Inferior parietal cortex (tissue), 1 donor: ENCODE measurements at regions not wholly inside any gene's neighbourhood (a gene's known extent, or its start where the extent isn't known, plus 50 kb on each side); places are given as distances from the start of the nearest gene placed in this dataset.

Experiments
- DNase-seq: peaks from one replicate; pipeline ENCODE4 v3.0.0-alpha.2; 2016; ENCODE audit errors: extremely low spot score

- DNase-seq: no peak
These were observed 106.5 kb upstream of the SLC4A7 start for GRCh38 chr3:27590437-27591298.

GRCh38 chr3:27589795-27590194 lies 105.6 kb upstream of the SLC4A7 start:
- DNase-seq: no peak

DNA sequence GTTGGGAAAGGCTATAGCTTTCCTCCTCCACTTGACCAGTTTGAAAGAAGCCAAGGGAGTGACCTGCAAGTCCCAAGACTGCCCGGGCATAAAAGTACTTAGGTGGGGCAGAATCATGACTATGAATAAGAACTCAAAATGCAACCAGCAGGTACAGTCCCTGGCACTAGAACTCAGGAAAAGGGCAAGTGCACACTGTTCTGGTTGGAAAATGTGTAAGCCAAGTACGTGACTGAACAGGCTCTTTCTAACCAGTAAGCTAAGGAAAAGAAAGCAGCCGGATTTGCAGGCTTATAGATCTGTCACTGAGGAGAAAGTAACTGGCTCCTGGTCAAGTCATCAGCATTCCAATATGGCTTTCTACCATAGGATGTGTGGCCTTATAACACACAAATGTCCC lies 101.2 kb upstream of the SLC4A7 start:
- DNase-seq: no peak

GRCh38 chr3:27584874-27585273 lies 100.7 kb upstream of the SLC4A7 start:
- no peak for DNase-seq

DNA sequence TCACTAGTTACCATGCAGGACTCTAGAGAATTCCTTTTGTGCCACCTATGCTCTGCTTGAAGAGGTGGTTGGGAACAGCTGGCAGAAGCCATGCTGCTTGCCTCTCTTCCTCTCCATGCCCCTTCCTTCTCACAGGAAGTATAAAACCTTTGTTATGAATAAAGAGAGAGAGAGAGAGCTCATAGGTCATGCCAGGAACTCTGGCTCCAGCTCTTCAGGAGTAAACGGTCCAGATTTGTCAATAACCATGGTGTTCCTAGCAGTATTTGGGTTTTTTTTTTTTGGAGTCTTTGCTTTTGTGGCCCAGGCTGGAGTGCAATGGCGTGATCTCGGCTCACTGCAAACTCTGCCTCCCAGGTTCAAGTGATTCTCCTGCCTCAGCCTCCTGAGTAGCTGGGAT lies 97.7 kb upstream of the SLC4A7 start:
- DNase-seq: no peak

- no peak for DNase-seq
These were observed 93.8 kb upstream of the SLC4A7 start for GRCh38 chr3:27578032-27578431.

DNA sequence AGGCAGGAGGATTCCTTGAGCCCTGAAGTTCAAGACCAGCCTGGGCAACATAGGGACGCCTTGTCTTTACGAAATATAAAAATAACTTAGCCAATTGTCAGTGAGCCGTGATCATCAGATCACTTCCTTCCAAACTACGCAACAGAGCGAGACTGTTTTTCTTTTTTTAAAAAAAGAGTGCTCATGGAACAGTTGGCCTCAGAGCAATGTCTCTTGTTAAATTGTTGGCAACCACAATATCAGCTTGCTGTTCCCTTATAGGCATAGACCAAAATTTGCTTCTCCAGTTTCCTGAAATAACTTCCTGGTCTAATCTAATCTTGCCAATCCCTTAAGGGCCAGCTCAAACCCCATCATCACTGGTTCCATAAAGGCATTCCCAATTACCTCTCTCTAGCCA lies 93.3 kb upstream of the SLC4A7 start:
- no peak for DNase-seq

GRCh38 chr3:27576171-27576570 lies 92.0 kb upstream of the SLC4A7 start:
- no peak for DNase-seq

DNA sequence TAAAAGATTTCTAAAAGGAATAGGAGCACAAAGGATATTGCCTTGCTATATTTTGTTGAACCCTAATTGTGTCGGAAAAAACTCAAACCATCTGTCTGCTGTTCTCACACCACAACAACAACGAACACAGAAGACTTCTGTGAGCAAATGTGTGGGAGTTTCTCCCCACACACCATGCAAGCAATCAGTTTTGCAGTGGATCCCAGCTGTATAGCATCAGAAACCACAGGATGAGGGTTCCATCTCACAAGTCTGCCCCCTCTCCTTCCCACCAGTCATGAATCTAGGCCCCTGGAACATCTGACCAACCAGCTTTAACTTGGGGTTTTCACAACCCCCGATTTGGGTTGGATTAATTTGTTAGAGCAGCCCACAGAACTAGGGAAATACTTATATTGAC lies 91.3 kb upstream of the SLC4A7 start:
- DNase-seq: no peak

DNA sequence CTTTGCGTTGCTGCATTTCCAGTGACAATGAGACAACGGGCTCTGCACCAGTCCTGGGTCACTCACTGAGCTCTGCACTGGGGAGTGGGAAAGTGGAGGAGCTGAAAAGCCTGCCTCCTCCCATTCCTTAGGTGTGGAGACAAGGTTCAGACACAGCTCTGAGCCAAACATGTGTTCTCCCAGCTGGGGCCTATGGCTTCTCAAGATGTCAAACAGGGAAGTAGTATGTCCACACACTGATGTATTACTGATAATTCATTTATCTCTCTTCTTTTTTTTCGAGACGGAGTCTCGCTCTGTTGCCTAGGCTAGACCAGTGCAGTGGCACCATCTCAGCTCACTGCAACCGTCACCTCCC lies 90.2 kb upstream of the SLC4A7 start:
- DNase-seq: no peak

GRCh38 chr3:27573780-27574437 lies 89.7 kb upstream of the SLC4A7 start:
- DNase-seq: no peak

GRCh38 chr3:27573138-27573537 lies 89.0 kb upstream of the SLC4A7 start:
- no peak for DNase-seq

DNA sequence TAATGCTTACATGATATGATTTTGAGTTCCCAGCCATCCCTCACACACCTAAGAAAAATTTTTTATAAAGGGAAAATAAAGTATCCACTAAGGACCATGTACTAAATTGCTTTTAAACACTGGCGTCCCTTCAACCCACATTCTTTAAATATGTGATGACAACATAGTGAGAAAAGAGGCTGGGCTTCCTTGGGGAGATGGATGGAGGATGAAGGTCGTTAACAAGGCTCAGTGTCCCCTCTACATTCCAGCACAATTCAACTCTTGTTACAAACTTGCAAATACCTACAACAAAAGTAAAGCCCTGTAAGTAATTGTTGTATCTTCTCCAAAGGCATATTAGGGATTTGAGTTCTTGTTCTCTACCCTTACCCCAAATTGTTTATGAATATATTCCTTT lies 87.2 kb upstream of the SLC4A7 start:
- DNase-seq: no peak

GRCh38 chr3:27570421-27571106 lies 86.4 kb upstream of the SLC4A7 start:
- no peak for DNase-seq

DNA sequence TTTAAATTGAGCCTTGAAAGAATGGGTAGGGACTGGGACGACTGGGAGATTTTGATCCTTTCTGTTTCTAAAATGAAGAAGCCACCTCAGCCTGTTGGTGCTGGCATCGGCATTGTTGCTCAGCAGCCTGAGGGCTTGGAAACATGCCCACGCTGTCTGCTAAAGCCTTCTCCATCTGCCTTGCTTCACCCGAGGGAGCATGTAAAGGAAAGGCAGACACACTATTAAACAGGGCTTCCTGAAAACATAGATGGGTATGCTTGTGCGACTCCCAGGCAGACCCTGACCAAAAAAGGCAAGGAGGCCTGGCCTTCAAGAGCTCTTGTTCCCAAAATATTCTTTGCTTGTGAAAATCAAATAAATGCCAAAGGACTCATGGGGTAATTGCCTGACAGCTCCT lies 84.2 kb upstream of the SLC4A7 start:
- DNase-seq: no peak

DNA sequence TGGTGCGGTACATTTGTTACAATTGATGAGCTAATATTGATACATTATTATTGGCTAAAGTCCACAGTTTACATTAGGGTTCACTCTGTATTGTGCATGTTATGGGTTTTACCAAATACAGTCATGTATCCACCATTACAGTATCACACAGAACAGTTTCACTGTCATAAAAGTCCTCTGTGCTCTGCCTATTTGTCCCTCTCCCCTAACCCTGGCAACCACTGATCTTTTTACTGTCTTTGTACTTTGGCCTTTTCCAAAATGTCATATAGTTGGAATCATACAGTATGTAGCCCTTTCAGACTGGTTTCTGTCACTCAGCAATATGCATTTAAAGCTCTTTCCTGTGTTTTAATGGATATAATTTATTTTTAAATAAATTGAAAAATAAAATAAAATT lies 83.1 kb upstream of the SLC4A7 start:
- DNase-seq: no peak

GRCh38 chr3:27565201-27565852 lies 81.1 kb upstream of the SLC4A7 start:
- DNase-seq: no peak

DNA sequence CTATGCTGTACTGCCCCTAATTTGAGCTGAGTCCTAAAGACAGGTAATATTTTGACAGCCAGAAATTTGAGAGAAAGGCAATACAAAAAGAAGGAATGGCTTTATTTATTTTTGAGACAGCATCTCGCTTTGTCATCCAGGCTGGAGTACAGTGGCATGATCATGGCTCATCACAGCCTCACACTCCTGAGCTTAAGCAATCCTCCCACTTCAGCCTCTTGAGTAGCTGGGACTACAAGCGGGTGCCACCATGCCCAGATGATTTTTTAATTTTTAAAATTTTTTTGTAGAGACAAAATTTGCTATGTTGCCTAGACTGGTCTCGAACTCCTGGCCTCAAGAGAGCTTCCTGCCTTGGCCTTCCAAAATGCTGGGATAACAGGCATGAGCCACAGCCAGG lies 77.4 kb upstream of the SLC4A7 start:
- DNase-seq: no peak

DNA sequence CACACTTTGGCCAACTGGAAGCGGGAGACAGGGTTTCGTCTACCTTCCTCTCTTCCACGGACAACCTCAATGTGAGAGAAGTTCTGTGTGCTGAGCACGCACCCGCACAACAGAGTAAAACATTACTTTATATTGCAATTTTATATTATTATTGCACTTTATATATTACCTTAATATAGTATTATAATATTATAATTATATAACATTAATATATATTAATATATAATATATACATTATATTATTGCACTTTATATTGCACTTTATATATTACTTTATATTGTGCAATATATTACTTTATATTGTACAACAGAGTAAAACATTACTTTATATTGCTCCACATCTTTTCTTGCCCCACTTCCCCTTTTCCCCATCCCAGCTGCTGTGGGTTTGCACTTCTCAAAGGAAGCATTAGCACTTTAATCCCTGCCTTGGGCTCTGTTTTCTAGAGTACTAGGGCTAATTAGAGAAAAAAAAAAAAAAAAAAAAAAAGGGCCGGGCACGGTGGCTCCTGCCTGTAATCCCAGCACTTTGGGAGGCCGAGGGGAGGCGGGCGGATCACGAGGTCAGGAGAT lies 76.4 kb upstream of the SLC4A7 start:
- no peak for DNase-seq

GRCh38 chr3:27559835-27560234 lies 75.7 kb upstream of the SLC4A7 start:
- no peak for DNase-seq

DNA sequence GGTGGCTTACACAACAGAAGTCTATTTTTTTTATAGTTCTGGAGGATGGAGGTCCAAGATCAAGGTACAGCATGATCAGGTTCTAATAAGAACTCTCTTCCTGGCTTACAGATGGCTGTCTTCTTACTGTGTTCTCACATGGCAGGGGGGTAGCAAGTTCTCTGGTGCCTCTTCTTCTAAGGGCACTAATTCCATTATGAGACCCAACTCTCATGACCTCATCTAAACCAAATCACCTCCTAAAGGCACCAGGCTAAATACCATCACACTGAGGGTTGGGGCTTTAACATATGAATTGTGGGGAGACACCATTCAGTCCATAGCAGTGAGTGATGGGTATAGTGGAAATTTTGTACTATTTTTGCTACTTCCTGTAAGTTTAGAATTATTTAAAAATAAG lies 75.2 kb upstream of the SLC4A7 start:
- DNase-seq: no peak

GRCh38 chr3:27557411-27557810 lies 73.2 kb upstream of the SLC4A7 start:
- DNase-seq: no peak
